ENCODE measurements at regions not wholly inside any gene's neighbourhood (a gene's known extent, or its start where the extent isn't known, plus 50 kb on each side); places are given as distances from the start of the nearest gene placed in this dataset.
"Not testable (repeated sequence)": the region's sequence is repeated elsewhere in the genome, so short reads cannot be mapped to it uniquely, and the experiment has no call there.

- Histone ChIP-seq H3K9ac (ENCODE audit: low read length in 5 of 5) (no peak overlapping the region), H3K27me3 (ENCODE audit: control insufficient read depth in 5 of 5, insufficient read depth in 4 of 5, low read length in 5 of 5) (peaks cover 0 to 13% (median 2%) of the 10 kb centered on the region in 5 donors), H3K36me3 (ENCODE audit: control insufficient read depth in 5 of 5, insufficient read depth in 5 of 5, low read length in 5 of 5) (no peaks in the 10 kb centered on the region), H3K4me3 (ENCODE audit: low read depth in 1 of 5, low read length in 5 of 5) (no peak overlapping the region), H3K4me1 (ENCODE audit: control insufficient read depth in 5 of 5, insufficient read depth in 5 of 5, low read length in 5 of 5) (no peaks in the 10 kb centered on the region), H3K9me3 (ENCODE audit: control insufficient read depth in 5 of 5, low read length in 5 of 5) (no peaks in the 10 kb centered on the region), H3K27ac (ENCODE audit: low read depth, low read length) (no peak overlapping the region)
Measured at GRCh38 chr6:40841721-40842120, 197.3 kb downstream of the UNC5CL start.

- H3K4me1 ChIP-seq (ENCODE audit: control insufficient read depth in 5 of 5, insufficient read depth in 5 of 5, low read length in 5 of 5), result no peaks in the 10 kb centered on the region
- H3K27ac ChIP-seq (ENCODE audit: low read depth, low read length), result no peak overlapping the region
- no peaks in the 10 kb centered on the region for H3K9me3 ChIP-seq (ENCODE audit: control insufficient read depth in 5 of 5, low read length in 5 of 5)
- H3K27me3 ChIP-seq (ENCODE audit: control insufficient read depth in 5 of 5, insufficient read depth in 4 of 5, low read length in 5 of 5), result peaks cover 0 to 9% (median 0%) of the 10 kb centered on the region in 5 donors
- no peaks in the 10 kb centered on the region for H3K36me3 ChIP-seq (ENCODE audit: control insufficient read depth in 5 of 5, insufficient read depth in 5 of 5, low read length in 5 of 5)
- H3K4me3 ChIP-seq (ENCODE audit: low read depth in 1 of 5, low read length in 5 of 5), result no peak overlapping the region
- H3K9ac ChIP-seq (ENCODE audit: low read length in 5 of 5), result no peak overlapping the region
Measured at GRCh38 chr6:40832691-40833090, 206.3 kb downstream of the UNC5CL start.

DNA sequence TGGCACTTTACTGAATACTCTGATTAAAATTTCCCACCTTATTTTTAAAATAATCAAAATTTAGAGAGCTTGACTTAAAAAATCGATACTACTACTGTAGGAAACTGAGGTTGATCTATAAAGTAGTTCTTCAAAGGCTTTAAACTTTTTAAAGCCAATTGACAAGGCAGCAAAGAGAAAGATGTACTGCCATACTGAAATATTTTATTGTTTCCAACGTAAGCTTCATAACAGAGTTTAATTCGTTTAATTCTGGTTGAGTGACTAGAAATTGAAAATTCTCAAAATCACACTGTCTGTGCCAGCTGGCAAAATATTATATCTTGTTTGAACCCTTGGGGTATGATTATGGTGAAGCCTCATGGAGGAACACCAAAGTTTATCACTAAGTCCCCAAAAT is 207.6 kb downstream of the UNC5CL start:
- no peaks in the 10 kb centered on the region for H3K9me3 ChIP-seq (ENCODE audit: control insufficient read depth in 5 of 5, low read length in 5 of 5)
- H3K27ac ChIP-seq (ENCODE audit: low read depth, low read length), result no peak overlapping the region
- H3K36me3 ChIP-seq (ENCODE audit: control insufficient read depth in 5 of 5, insufficient read depth in 5 of 5, low read length in 5 of 5), result no peaks in the 10 kb centered on the region
- H3K4me3 ChIP-seq (ENCODE audit: low read depth in 1 of 5, low read length in 5 of 5), result no peak overlapping the region
- H3K9ac ChIP-seq (ENCODE audit: low read length in 5 of 5), result no peak overlapping the region
- peaks cover 0 to 9% (median 0%) of the 10 kb centered on the region in 5 donors for H3K27me3 ChIP-seq (ENCODE audit: control insufficient read depth in 5 of 5, insufficient read depth in 4 of 5, low read length in 5 of 5)
- no peaks in the 10 kb centered on the region for H3K4me1 ChIP-seq (ENCODE audit: control insufficient read depth in 5 of 5, insufficient read depth in 5 of 5, low read length in 5 of 5)

DNA sequence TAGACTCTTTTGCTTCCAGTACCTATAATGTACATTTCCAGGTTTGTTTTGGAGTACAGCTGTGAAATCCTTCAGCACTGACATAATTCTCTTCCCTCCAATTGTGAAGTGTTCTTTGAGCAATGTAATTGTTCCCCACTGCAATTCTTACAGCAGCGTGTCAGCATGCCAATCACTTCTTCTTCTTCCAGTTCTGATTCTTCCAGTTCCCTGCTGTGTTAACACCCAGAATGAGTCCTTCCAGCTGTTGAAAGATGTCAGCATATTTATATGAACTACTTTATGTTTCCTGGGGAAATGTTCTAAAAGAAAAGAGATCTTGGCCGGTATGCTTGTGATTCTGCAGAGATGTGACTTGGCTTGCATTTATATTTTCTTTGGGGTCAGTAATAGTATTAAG is 213.9 kb downstream of the UNC5CL start:
- H3K27me3 ChIP-seq (ENCODE audit: control insufficient read depth in 5 of 5, insufficient read depth in 4 of 5, low read length in 5 of 5), result peaks cover 0 to 5% (median 0%) of the 10 kb centered on the region in 5 donors
- H3K9ac ChIP-seq (ENCODE audit: low read length in 5 of 5), result no peak overlapping the region
- H3K4me1 ChIP-seq (ENCODE audit: control insufficient read depth in 5 of 5, insufficient read depth in 5 of 5, low read length in 5 of 5), result no peaks in the 10 kb centered on the region
- H3K9me3 ChIP-seq (ENCODE audit: control insufficient read depth in 5 of 5, low read length in 5 of 5), result no peaks in the 10 kb centered on the region
- no peak overlapping the region for H3K4me3 ChIP-seq (ENCODE audit: low read depth in 1 of 5, low read length in 5 of 5)
- no peaks in the 10 kb centered on the region for H3K36me3 ChIP-seq (ENCODE audit: control insufficient read depth in 5 of 5, insufficient read depth in 5 of 5, low read length in 5 of 5)
- H3K27ac ChIP-seq (ENCODE audit: low read depth, low read length), result no peak overlapping the region

DNA sequence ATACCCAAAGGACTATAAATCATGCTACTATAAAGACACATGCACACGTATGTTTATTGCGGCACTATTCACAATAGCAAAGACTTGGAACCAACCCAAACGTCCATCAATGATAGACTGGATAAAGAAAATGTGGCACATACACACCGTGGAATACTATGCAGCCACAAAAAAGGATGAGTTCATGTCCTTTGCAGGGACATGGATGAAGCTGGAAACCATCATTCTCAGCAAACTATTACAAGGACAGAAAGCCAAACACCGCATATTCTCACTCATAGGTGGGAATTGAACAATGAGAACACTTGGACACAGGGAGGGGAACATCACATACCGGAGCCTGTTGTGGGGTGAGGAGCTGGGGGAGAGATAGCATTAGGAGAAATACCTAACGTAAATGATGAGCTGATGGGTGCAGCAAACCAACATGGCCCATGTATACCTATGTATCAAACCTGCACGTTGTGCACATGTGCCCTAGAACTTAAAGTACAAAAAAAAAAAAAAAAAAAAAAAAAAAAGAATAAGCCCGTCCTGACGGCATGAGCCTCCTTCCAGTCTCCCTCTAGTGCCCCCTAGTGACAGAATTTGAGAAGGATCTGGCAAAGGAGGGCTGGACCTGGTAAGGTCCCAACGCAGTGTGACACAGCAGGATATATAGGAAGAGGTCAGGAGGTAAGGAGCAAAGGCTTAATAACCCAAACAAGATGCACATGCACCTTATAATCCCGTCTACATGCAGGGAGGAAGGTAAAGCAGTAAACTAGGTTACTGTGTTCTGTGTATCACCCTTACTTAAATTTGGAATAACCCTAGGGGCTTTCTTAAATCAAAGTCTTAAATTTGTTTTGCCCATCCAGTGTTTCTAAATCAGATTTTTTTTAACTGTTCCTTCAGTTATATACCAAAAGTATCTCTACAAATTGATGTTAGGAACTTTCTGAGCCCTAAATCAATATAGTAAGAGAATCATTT is 214.8 kb downstream of the UNC5CL start:
- not testable (repeated sequence) for H3K27me3 ChIP-seq (ENCODE audit: control insufficient read depth in 5 of 5, insufficient read depth in 4 of 5, low read length in 5 of 5); H3K4me3 ChIP-seq (ENCODE audit: low read depth in 1 of 5, low read length in 5 of 5); H3K9me3 ChIP-seq (ENCODE audit: control insufficient read depth in 5 of 5, low read length in 5 of 5); H3K9ac ChIP-seq (ENCODE audit: low read length in 5 of 5); H3K27ac ChIP-seq (ENCODE audit: low read depth, low read length); H3K4me1 ChIP-seq (ENCODE audit: control insufficient read depth in 5 of 5, insufficient read depth in 5 of 5, low read length in 5 of 5); H3K36me3 ChIP-seq (ENCODE audit: control insufficient read depth in 5 of 5, insufficient read depth in 5 of 5, low read length in 5 of 5)

DNA sequence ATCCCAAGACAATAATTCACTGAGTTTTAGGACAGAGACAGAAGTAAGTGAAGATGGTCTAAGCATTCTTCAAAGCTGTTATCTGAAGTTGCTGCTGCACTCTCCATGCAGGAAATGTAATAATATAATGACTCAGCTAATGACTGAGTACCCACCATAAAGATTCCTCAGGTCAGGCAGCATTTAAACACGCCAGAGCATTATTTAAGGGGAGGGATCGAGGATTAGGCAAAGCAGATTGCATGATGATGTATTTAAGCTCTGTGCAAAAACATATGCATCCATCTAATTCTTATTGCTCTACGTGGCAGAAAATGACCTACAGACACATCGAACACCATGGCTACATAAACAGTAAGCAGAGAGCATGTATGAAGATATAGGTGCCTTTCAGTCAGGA is 216.4 kb downstream of the UNC5CL start:
- Histone ChIP-seq H3K27me3 (ENCODE audit: control insufficient read depth in 5 of 5, insufficient read depth in 4 of 5, low read length in 5 of 5) (peaks cover 0 to 2% (median 0%) of the 10 kb centered on the region in 5 donors), H3K36me3 (ENCODE audit: control insufficient read depth in 5 of 5, insufficient read depth in 5 of 5, low read length in 5 of 5) (no peaks in the 10 kb centered on the region), H3K4me1 (ENCODE audit: control insufficient read depth in 5 of 5, insufficient read depth in 5 of 5, low read length in 5 of 5) (peaks cover 0 to 8% (median 5%) of the 10 kb centered on the region in 5 donors), H3K27ac (ENCODE audit: low read depth, low read length) (no peak overlapping the region), H3K9ac (ENCODE audit: low read length in 5 of 5) (no peak overlapping the region), H3K4me3 (ENCODE audit: low read depth in 1 of 5, low read length in 5 of 5) (no peak overlapping the region), H3K9me3 (ENCODE audit: control insufficient read depth in 5 of 5, low read length in 5 of 5) (no peaks in the 10 kb centered on the region)

DNA sequence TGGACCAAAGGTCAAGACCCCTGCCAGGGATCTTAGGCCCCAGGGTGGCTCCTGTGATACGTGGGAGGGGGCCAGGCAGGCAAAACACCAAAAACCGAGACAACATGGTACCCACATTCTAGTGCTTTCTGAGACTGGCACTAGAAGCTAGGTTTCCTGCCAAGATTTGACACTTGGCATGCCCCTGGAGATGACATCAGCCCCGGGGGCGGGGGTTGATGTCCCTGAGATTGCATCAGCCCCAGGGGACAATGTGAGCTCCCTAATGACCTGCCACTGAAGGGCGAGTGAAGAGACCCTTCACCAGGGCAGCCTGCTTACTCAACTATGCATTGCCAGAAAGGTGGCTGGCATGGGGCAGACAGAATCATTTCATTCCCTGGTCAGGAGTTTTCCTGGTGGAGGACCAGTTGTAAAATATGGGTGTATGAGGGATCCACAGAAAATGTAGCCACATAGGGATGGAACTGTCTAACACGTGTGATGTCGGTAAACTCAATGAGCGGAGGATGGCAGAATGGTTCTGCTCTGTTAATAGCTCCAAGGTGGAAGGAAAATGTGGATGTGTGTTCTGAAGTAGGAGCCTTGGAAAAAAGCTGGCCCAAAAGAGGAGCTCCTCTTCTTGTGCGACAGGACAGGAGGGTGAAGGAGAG is 219.7 kb downstream of the UNC5CL start:
- Histone ChIP-seq H3K9me3 (ENCODE audit: control insufficient read depth in 5 of 5, low read length in 5 of 5) (no peaks in the 10 kb centered on the region), H3K27me3 (ENCODE audit: control insufficient read depth in 5 of 5, insufficient read depth in 4 of 5, low read length in 5 of 5) (peaks cover 0 to 2% (median 0%) of the 10 kb centered on the region in 5 donors), H3K36me3 (ENCODE audit: control insufficient read depth in 5 of 5, insufficient read depth in 5 of 5, low read length in 5 of 5) (no peaks in the 10 kb centered on the region), H3K4me1 (ENCODE audit: control insufficient read depth in 5 of 5, insufficient read depth in 5 of 5, low read length in 5 of 5) (peaks cover 0 to 8% (median 5%) of the 10 kb centered on the region in 5 donors), H3K9ac (ENCODE audit: low read length in 5 of 5) (no peak overlapping the region), H3K27ac (ENCODE audit: low read depth, low read length) (no peak overlapping the region), H3K4me3 (ENCODE audit: low read depth in 1 of 5, low read length in 5 of 5) (no peak overlapping the region)

GRCh38 chr6:40817369-40817768 is 221.7 kb downstream of the UNC5CL start:
- Histone ChIP-seq H3K27ac (ENCODE audit: low read depth, low read length) (no peak overlapping the region), H3K4me3 (ENCODE audit: low read depth in 1 of 5, low read length in 5 of 5) (no peak overlapping the region), H3K9me3 (ENCODE audit: control insufficient read depth in 5 of 5, low read length in 5 of 5) (no peaks in the 10 kb centered on the region), H3K27me3 (ENCODE audit: control insufficient read depth in 5 of 5, insufficient read depth in 4 of 5, low read length in 5 of 5) (peaks cover 0 to 2% (median 0%) of the 10 kb centered on the region in 5 donors), H3K36me3 (ENCODE audit: control insufficient read depth in 5 of 5, insufficient read depth in 5 of 5, low read length in 5 of 5) (no peaks in the 10 kb centered on the region), H3K9ac (ENCODE audit: low read length in 5 of 5) (no peak overlapping the region), H3K4me1 (ENCODE audit: control insufficient read depth in 5 of 5, insufficient read depth in 5 of 5, low read length in 5 of 5) (peaks cover 0 to 8% (median 5%) of the 10 kb centered on the region in 5 donors)

DNA sequence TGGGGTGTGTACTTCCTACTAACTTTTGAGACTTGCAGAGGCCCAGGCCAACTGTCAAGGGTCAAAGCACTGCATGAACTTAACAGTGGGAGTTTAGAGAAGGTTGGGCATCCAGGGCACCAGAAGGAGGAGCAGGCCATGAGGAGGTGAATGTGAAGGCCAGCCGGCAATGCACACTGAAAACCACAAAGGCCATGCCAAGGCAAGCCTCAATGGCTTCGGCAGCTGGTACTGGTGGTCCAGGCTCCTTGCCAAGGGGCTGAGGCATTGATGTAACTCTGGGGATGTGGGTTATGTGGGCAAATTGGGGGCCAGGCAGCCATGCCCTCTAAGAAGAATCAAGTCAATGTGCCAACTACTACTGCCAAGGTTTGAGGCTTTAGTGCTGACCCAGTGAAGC is 222.4 kb downstream of the UNC5CL start:
- peaks cover 0 to 2% (median 0%) of the 10 kb centered on the region in 5 donors for H3K27me3 ChIP-seq (ENCODE audit: control insufficient read depth in 5 of 5, insufficient read depth in 4 of 5, low read length in 5 of 5)
- H3K36me3 ChIP-seq (ENCODE audit: control insufficient read depth in 5 of 5, insufficient read depth in 5 of 5, low read length in 5 of 5), result no peaks in the 10 kb centered on the region
- no peak overlapping the region for H3K9ac ChIP-seq (ENCODE audit: low read length in 5 of 5)

GRCh38 chr6:40815731-40816130 is 223.3 kb downstream of the UNC5CL start:
- Histone ChIP-seq H3K36me3 (ENCODE audit: control insufficient read depth in 5 of 5, insufficient read depth in 5 of 5, low read length in 5 of 5) (no peaks in the 10 kb centered on the region), H3K27me3 (ENCODE audit: control insufficient read depth in 5 of 5, insufficient read depth in 4 of 5, low read length in 5 of 5) (no peaks in the 10 kb centered on the region), H3K4me1 (ENCODE audit: control insufficient read depth in 5 of 5, insufficient read depth in 5 of 5, low read length in 5 of 5) (peaks cover 0 to 8% (median 5%) of the 10 kb centered on the region in 5 donors), H3K27ac (ENCODE audit: low read depth, low read length) (no peak overlapping the region), H3K9ac (ENCODE audit: low read length in 5 of 5) (no peak overlapping the region), H3K4me3 (ENCODE audit: low read depth in 1 of 5, low read length in 5 of 5) (no peak overlapping the region), H3K9me3 (ENCODE audit: control insufficient read depth in 5 of 5, low read length in 5 of 5) (no peaks in the 10 kb centered on the region)

More for the DNA sequence above, 222.4 kb downstream of the UNC5CL start:
- Histone ChIP-seq H3K27ac (ENCODE audit: low read depth, low read length) (no peak overlapping the region), H3K9me3 (ENCODE audit: control insufficient read depth in 5 of 5, low read length in 5 of 5) (no peaks in the 10 kb centered on the region), H3K4me3 (ENCODE audit: low read depth in 1 of 5, low read length in 5 of 5) (no peak overlapping the region), H3K4me1 (ENCODE audit: control insufficient read depth in 5 of 5, insufficient read depth in 5 of 5, low read length in 5 of 5) (peaks cover 0 to 8% (median 5%) of the 10 kb centered on the region in 5 donors)
